ENCODE measurements at regions not wholly inside any gene's neighbourhood (a gene's known extent, or its start where the extent isn't known, plus 50 kb on each side); places are given as distances from the start of the nearest gene placed in this dataset.

DNA sequence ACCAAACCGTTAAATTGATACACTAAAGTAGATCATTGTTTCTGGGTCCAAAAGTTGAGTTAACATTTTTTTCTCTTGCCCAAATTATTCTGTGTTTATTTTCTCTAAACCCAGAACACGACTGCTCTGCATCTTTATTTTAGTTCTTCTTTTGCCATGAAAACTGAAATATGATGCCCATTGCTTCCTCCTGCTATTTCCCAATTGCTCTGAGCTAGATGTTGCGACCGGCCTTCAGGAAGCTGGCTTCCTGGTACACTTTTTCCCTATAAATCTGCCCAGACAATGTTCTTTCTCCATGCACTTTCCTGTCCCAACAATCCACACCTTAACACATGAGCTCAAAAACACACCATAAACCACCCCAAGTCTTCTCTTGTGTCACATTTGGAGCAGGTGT, 501.4 kb downstream of the FBXO15 start:
- DNase-seq (ENCODE audit: low read depth in 2 of 2), result no peak

- DNase-seq (ENCODE audit: low read depth in 2 of 2), result no peak
These were observed 502.4 kb downstream of the FBXO15 start for GRCh38 chr18:73645160-73645715.

- DNase-seq (ENCODE audit: low read depth in 2 of 2), result no peak
These were observed 507.8 kb downstream of the FBXO15 start for GRCh38 chr18:73639788-73640187.

DNA sequence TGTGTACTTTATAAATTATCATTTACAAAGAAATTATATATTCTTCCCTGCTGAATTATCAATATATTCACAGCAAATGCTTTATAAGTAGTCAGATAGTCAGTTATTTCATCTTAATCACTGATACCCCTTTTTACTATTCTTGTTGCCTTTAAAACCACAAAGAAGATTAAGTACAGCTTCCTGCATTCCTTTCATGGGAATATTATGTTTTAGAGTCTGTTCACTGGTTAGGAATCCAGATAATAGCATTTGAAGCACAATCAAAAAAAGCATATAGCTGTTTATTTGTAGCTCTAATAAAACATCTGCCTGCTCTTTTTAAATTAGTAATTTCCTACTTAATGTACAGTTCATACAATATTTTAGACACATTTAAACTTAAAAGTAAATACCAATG, 508.9 kb downstream of the FBXO15 start:
- DNase-seq (ENCODE audit: low read depth in 2 of 2), result no peak

DNA sequence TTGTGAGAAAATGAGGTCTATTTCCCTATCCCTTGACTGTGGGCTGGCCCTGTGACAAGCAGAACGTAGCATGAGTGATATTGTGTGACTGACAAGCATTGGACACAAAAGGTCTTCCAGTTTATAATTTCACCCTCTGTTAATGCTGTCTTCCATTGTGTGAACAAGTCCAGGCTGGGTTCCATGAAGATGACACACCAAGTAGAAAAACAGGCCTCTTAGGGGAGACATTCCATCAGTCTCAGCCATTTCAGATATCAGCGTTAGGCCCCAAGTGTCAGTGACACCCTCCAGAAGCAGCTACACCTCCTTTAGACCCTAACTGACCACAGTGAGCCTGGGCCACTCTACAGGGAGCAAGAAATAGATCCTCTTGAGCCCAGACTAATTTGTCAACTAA, 511.3 kb downstream of the FBXO15 start:
- DNase-seq (ENCODE audit: low read depth in 2 of 2), result no peak

- DNase-seq (ENCODE audit: low read depth in 2 of 2), result no peak
These were observed 520.8 kb downstream of the FBXO15 start for GRCh38 chr18:73626859-73627258.

GRCh38 chr18:73626221-73626620, 521.4 kb downstream of the FBXO15 start:
- DNase-seq (ENCODE audit: low read depth in 2 of 2), result no peak

DNA sequence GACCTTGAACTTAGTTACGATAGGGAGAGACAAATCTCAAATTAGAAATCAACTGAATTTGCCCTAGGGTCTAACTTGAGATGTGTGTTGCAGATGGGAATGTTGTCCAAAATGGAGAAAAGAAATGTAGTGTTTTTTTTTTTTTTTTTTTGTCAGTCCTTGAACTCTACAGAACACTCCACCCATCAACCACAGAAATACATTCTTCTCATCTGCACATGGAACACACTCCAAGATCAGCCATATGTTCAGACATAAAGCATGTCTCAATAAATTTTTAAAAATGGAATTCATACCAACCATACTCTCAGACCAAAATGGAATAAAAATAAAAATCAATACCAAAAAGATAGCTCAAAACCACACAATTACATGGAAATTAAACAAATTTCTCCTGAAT, 526.5 kb downstream of the FBXO15 start:
- DNase-seq (ENCODE audit: low read depth in 2 of 2), result no peak

- no peak for DNase-seq (ENCODE audit: low read depth in 2 of 2)
These were observed 529.7 kb downstream of the FBXO15 start for GRCh38 chr18:73617981-73618380.

DNA sequence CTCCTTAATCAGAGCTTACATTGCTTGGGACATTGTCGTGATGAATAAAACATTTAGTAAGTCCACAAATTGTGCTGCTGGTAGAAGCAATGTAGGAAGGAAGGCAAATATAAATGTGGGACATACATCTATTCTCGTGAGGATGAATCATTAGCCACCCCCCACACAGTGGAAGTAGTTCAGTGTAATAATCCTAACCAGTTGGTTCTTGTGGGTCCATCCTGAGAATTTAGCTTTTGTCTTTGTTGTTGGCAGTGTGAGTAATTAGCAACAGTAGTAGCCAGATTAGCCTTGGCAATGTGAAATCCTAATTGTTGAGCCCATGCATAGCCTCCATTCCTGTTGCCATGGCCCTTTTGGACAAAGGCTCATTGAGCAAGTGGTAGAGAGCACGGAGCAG, 532.1 kb downstream of the FBXO15 start:
- no peak for DNase-seq (ENCODE audit: low read depth in 2 of 2)

- no peak for DNase-seq (ENCODE audit: low read depth in 2 of 2)
These were observed 532.8 kb downstream of the FBXO15 start for GRCh38 chr18:73614812-73615211.

GRCh38 chr18:73613706-73614340, 533.8 kb downstream of the FBXO15 start:
- DNase-seq (ENCODE audit: low read depth in 2 of 2), result no peak

GRCh38 chr18:73597832-73598615, 549.6 kb downstream of the FBXO15 start:
- DNase-seq (ENCODE audit: low read depth in 2 of 2), result no peak

DNA sequence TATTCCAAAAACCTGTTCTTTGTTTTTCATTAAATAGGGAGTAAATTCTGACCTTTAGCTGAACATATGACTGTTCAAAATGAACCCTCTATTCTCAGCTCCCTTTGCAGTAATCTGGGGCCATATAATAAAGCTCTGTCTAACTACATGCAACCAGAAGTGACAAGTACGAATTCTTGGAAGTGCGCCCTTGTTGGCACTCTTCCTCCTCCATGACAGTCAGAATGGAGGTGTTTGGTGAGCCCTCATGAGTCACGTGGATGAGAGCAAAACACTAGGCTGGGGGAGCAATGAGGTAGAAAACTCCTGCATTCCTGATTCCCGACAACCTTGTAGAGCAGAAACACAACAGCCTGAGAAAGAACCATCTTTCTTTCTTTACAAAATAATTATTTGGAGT, 552.9 kb downstream of the FBXO15 start:
- DNase-seq (ENCODE audit: low read depth in 2 of 2), result no peak

DNA sequence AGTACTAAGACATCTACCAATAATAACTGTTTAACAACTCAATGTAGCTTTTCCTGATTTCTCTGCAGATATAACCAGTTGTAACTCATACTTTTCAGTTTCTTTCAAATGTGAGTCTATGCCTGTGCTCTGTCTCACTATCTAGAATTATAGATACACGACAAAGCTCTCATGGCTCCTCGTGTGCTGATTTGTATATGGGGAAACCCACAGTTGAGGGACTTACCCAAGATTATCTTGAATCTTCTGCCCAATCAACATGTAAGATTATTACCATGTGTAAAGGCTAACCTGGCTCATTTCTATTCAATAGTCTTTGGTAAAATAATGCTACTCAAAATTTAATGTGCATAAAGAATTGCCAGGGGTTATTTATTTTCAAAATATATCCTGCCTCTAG, 554.4 kb downstream of the FBXO15 start:
- no peak for DNase-seq (ENCODE audit: low read depth in 2 of 2)

DNA sequence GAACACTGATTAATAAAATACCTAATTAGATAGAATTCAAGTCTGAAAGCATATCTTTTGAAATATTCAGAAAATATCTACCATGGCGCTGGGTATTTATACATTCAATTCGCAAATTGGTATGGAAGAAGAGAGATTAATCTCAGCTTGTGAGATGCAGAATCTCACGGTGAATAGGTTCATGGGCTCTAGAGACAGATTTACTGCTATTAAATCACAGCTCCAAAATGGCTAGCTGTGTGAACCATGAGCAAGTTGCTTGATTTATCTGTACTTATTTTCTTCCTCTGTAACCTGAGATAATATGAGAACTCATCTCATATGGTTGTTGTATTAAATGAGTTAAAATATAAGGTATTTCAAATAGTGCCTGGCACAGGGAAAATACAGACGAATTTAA, 556.7 kb downstream of the FBXO15 start:
- no peak for DNase-seq (ENCODE audit: low read depth in 2 of 2)

GRCh38 chr18:73579698-73580097, 567.9 kb downstream of the FBXO15 start:
- no peak for DNase-seq (ENCODE audit: low read depth in 2 of 2)

DNA sequence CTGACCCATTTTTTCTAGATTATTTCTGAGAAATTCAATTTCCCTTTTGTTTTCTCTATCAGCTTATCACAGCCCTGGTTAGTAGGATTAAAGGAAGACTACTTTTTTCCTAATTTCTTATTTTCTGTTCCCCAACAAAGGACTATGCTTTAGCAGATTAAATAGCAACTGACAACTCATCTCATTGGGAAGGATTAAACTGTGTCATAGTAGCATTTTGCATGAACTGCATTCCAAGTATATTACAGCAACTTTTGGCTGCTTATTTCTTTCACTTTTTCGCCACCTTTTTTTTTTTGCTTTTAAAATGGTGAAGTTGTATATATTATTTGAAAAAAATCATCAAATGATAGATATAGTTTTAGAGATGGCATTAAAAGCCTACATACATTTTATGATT, 570.3 kb downstream of the FBXO15 start:
- DNase-seq (ENCODE audit: low read depth in 2 of 2), result no peak

DNA sequence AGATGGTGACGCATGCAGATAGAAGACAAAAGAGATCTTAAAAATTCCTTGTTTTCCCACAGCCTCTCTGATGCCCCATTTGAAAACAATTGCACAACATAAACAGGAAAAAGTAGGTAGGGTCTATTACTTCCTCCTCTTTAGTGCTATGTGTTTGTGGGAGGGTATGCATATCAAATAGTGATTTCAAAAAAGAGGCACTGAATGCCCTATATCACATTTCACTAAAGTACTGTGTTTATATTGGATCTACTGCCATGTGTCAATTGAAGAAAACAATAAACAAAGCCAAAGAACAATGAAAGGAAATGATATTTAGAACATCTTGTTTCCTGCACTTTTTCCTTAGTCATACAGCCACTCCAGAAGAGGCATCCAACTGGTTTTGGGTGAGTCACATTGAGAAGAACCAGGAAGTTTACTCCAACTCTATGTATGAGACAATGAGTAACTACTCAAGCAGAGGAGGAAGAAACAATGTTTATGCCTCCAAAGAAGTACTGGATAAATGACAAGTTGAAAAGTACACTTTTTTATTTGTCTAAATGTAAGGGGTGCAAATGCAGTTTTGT, 583.6 kb downstream of the FBXO15 start:
- no peak for DNase-seq (ENCODE audit: low read depth in 2 of 2)

DNA sequence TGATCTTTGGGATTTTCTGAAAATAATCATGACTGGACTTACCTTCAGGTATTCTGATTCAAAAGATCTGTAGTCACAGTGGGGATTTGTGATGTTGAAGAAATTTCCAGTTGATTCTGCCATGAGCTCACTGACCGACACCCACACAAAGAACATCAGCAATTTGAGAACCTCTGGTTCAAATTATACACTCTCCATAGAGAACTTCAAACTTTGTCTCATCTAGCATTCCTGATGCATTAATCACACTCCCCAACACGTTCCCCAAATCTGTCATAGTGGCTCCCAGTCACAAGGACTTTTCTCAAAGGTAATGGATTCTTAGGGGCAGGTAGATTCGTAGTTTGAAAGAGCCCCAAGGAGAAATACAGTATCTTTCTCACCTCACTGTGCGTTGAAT, 584.3 kb downstream of the FBXO15 start:
- no peak for DNase-seq (ENCODE audit: low read depth in 2 of 2)

- DNase-seq (ENCODE audit: low read depth in 2 of 2), result no peak
These were observed 590.7 kb downstream of the FBXO15 start for GRCh38 chr18:73556904-73557303.

- no peak for DNase-seq (ENCODE audit: low read depth in 2 of 2)
These were observed 595.5 kb downstream of the FBXO15 start for GRCh38 chr18:73552171-73552570.

DNA sequence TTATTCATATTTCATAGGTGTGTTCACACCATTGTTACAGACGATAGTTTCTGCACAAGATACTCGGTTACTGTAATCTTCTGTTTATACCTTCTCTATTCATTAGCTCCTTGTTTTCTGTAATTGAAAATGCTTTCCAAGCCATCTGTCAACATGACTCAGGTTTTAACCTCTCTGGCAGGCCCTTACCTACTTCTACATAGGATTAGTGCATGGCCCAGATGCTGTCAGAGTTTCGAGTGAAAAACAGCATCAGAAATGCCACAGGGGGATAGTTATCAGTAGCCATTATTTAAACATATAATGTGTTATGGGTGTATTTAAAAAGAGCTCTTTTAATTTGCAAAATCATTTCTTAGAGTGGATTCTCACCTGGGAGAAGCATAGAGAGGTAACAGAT, 596.4 kb downstream of the FBXO15 start:
- DNase-seq (ENCODE audit: low read depth in 2 of 2), result no peak

Measured in stimulated activated CD8-positive, alpha-beta memory T cell treated with anti-CD3 and anti-CD28 coated beads, Interleukin-2, amount 100 ng/mL, for 1 hour (primary cell).